Esophagus squamous epithelium (tissue), 5 donors: ENCODE measurements at regions not wholly inside any gene's neighbourhood (a gene's known extent, or its start where the extent isn't known, plus 50 kb on each side); places are given as distances from the start of the nearest gene placed in this dataset.
A peak's percentile ranks its signal among the peaks of the same experiment; 100 is the strongest.

ENCODE experiments used
- DNase-seq: peaks from one replicate; lab custom pipeline; 2025; lab: John Stamatoyannopoulos, UW
- H3K27ac ChIP-seq, 4 donors: fragments of 200-600 bp; sonication (generic); one replicate each; pipeline ENCODE4 v1.5.1; 2016 to 2019; ENCODE audit warnings: mild to moderate bottlenecking in 1 of 4
- H3K27me3 ChIP-seq, 4 donors: fragments of 200-600 bp; sonication (generic); 1 replicate in 3 of 4; 2 replicates in 1 of 4; pipeline versions ENCODE4 v1.5.1 to v1.6.0; 2017 to 2021; ENCODE audit warnings: antibody characterized with exemption in 1 of 4
- H3K36me3 ChIP-seq, 3 donors: fragments of 200-600 bp; sonication (generic); one replicate each; pipeline ENCODE4 v1.5.1; 2016 to 2019
- H3K4me1 ChIP-seq, 3 donors: fragments of 200-600 bp; sonication (generic); one replicate each; pipeline ENCODE4 v1.5.1; 2017 to 2019
- H3K4me3 ChIP-seq, 4 donors: fragments of 200-600 bp; sonication (generic); 1 replicate in 3 of 4; 2 replicates in 1 of 4; pipeline ENCODE4 v1.5.1; 2016 to 2019; ENCODE audit warnings: mild to moderate bottlenecking in 2 of 4, moderate library complexity in 1 of 4
- H3K9me3 ChIP-seq, 3 donors: fragments of 200-600 bp; sonication (generic); one replicate each; pipeline ENCODE4 v1.5.1; 2016 to 2019
- POLR2A ChIP-seq, 4 donors: fragments of 450-650 bp; IDR thresholded peaks; one replicate each; pipeline ENCODE4 v1.6.1; 2017; ENCODE audit warnings: antibody characterized with exemption in 4 of 4, mild to moderate bottlenecking in 4 of 4, moderate library complexity in 3 of 4
- WGBS, 2 donors: methylation state at CpG; one replicate each; pipeline ENCODE4 v1.1.5; 2018; 5-methylcytosine and 5-hydroxymethylcytosine counted together
- intact Hi-C: fragments of 100-400 bp; cut with DNase I; formaldehyde crosslinking; loops from one replicate; pipeline ENCODE4 v1.15.0; 2022
- TF ChIP-seq, protein P1 (sequence below), 6 experiments: fragments of 450-650 bp in 4 of 6; fragments of 200-600 bp in 2 of 6; sonication (generic) in 2 of 6; IDR thresholded peaks; one replicate each; pipeline ENCODE4 v1.5.1; 2016 to 2019; ENCODE audit warnings: antibody characterized with exemption in 6 of 6, mild to moderate bottlenecking in 4 of 6, moderate library complexity in 4 of 6
- donor health status: DM: yes; HTN: yes; CAD: no.

GRCh38 chr13:79660361-79660760 lies 179.4 kb downstream of the NDFIP2 start:
- H3K4me3 ChIP-seq, result no peak overlapping the region
- DNase-seq, result no peak
- no peaks in the 10 kb centered on the region for H3K36me3 ChIP-seq
- H3K4me1 ChIP-seq, result peaks cover 0 to 29% (median 7%) of the 10 kb centered on the region in 3 donors
- 54 to 57% methylated on average over 3 of the region's 3 CpGs for WGBS, 2 donors
- intact Hi-C loops, result no loop called here
- TF ChIP-seq, protein P1, sequence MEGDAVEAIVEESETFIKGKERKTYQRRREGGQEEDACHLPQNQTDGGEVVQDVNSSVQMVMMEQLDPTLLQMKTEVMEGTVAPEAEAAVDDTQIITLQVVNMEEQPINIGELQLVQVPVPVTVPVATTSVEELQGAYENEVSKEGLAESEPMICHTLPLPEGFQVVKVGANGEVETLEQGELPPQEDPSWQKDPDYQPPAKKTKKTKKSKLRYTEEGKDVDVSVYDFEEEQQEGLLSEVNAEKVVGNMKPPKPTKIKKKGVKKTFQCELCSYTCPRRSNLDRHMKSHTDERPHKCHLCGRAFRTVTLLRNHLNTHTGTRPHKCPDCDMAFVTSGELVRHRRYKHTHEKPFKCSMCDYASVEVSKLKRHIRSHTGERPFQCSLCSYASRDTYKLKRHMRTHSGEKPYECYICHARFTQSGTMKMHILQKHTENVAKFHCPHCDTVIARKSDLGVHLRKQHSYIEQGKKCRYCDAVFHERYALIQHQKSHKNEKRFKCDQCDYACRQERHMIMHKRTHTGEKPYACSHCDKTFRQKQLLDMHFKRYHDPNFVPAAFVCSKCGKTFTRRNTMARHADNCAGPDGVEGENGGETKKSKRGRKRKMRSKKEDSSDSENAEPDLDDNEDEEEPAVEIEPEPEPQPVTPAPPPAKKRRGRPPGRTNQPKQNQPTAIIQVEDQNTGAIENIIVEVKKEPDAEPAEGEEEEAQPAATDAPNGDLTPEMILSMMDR (IDR thresholded peaks at IDR 0.05), result no peak
- no peak for TF ChIP-seq POLR2A (IDR thresholded peaks at IDR 0.05)
- no peaks in the 10 kb centered on the region for H3K27me3 ChIP-seq
- no peak overlapping the region for H3K27ac ChIP-seq
- H3K9me3 ChIP-seq, result no peaks in the 10 kb centered on the region

DNA sequence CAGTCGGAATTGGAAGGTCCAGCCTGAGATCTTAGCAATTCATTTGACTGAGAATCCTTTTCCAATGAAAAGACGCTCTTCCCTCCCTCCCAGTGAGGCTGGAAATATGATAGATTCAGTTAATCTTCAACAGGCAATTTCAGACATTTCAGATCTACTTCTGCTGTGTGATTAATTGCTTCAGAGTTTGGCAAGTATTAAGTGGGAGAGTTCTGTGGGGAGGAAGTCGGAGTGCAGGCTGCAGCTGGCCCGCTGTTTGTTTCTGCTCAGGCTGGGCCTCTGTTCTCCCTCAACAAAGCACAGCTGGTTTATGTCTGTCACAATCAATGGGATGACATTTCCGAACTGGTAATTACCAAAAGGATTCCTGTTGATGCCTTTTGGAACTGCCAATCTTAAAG lies 178.2 kb downstream of the NDFIP2 start:
- DNase-seq, result no peak
- Histone ChIP-seq H3K27ac (peak overlapping the region; percentile 30 to 61 (median 50)), H3K27me3 (no peaks in the 10 kb centered on the region), H3K9me3 (no peaks in the 10 kb centered on the region), H3K36me3 (no peaks in the 10 kb centered on the region), H3K4me1 (peaks cover 0 to 29% (median 7%) of the 10 kb centered on the region in 3 donors), H3K4me3 (no peak overlapping the region)
- 13 to 53% methylated on average over 5 of the region's 5 CpGs for WGBS, 2 donors
- TF ChIP-seq, protein P1 (IDR thresholded peaks at IDR 0.05), result no peak
- intact Hi-C loops, result no loop called here

- Histone ChIP-seq H3K27me3 (no peaks in the 10 kb centered on the region), H3K27ac (peak overlapping the region; percentile 30 to 61 (median 49)), H3K4me3 (no peak overlapping the region), H3K9me3 (no peaks in the 10 kb centered on the region), H3K36me3 (no peaks in the 10 kb centered on the region), H3K4me1 (peaks cover 0 to 29% (median 7%) of the 10 kb centered on the region in 3 donors)
- no peak for TF ChIP-seq POLR2A (IDR thresholded peaks at IDR 0.05)
- TF ChIP-seq, protein P1 (IDR thresholded peaks at IDR 0.05), result no peak
- no peak for DNase-seq
- WGBS, 2 donors, result 14 to 30% methylated on average over 1 to 3 of the region's 3 CpGs
- intact Hi-C loops, result no loop called here
Measured at GRCh38 chr13:79658333-79658975, 177.5 kb downstream of the NDFIP2 start.

- Histone ChIP-seq H3K4me3 (no peak overlapping the region), H3K4me1 (peaks cover 0 to 27% (median 7%) of the 10 kb centered on the region in 3 donors), H3K9me3 (no peaks in the 10 kb centered on the region), H3K27ac (no peak overlapping the region), H3K36me3 (no peaks in the 10 kb centered on the region), H3K27me3 (no peaks in the 10 kb centered on the region)
- DNase-seq, result no peak
- 93 to 96% methylated on average over 2 of the region's 2 CpGs for WGBS, 2 donors
- TF ChIP-seq, protein P1 (IDR thresholded peaks at IDR 0.05), result no peak
- no peak for TF ChIP-seq POLR2A (IDR thresholded peaks at IDR 0.05)
- intact Hi-C loops, result no loop called here
Measured at GRCh38 chr13:79655509-79655908, 174.6 kb downstream of the NDFIP2 start.

GRCh38 chr13:79654520-79654919 lies 173.6 kb downstream of the NDFIP2 start:
- no peaks in the 10 kb centered on the region for H3K27me3 ChIP-seq
- no peak for DNase-seq
- H3K4me1 ChIP-seq, result peaks cover 0 to 17% (median 7%) of the 10 kb centered on the region in 3 donors
- intact Hi-C loops, result no loop called here
- no peaks in the 10 kb centered on the region for H3K36me3 ChIP-seq
- TF ChIP-seq, protein P1 (IDR thresholded peaks at IDR 0.05), result no peak
- TF ChIP-seq POLR2A (IDR thresholded peaks at IDR 0.05), result no peak
- H3K27ac ChIP-seq, result no peak overlapping the region
- H3K9me3 ChIP-seq, result no peaks in the 10 kb centered on the region
- no peak overlapping the region for H3K4me3 ChIP-seq
